Liver (tissue), 8 donors: ENCODE measurements at regions not wholly inside any gene's neighbourhood (a gene's known extent, or its start where the extent isn't known, plus 50 kb on each side); places are given as distances from the start of the nearest gene placed in this dataset.
A peak's percentile ranks its signal among the peaks of the same experiment; 100 is the strongest.

Experiments used
- DNase-seq: peaks from one replicate; pipeline ENCODE4 v3.0.0-alpha.2; 2017; ENCODE audit warnings: low spot score
- H3K27ac ChIP-seq, 2 donors: one replicate each; pipeline ENCODE4 v1.7.0; 2013; ENCODE audit warnings: inconsistent platforms in 2 of 2, low read length in 2 of 2, control low read depth in 1 of 2, low read depth in 1 of 2, mild to moderate bottlenecking in 1 of 2
- H3K27me3 ChIP-seq, 4 donors: one replicate each; pipeline versions ENCODE4 v1.6.1 to v1.7.0; 2013; ENCODE audit warnings: low read length in 3 of 4, inconsistent platforms in 1 of 4, mild to moderate bottlenecking in 1 of 4, moderate library complexity in 1 of 4; ENCODE audit not compliant: control insufficient read depth in 4 of 4, insufficient read depth in 4 of 4
- H3K36me3 ChIP-seq, 4 donors: one replicate each; pipeline versions ENCODE4 v1.6.1 to v1.7.0; 2013; ENCODE audit warnings: low read length in 3 of 4, mild to moderate bottlenecking in 3 of 4, low read depth in 1 of 4, moderate library complexity in 1 of 4; ENCODE audit not compliant: control insufficient read depth in 4 of 4, insufficient read depth in 3 of 4
- H3K4me1 ChIP-seq, 4 donors: one replicate each; pipeline versions ENCODE4 v1.6.1 to v1.7.0; 2013; ENCODE audit warnings: low read length in 3 of 4, mild to moderate bottlenecking in 3 of 4, moderate library complexity in 1 of 4; ENCODE audit not compliant: control insufficient read depth in 4 of 4, insufficient read depth in 4 of 4
- H3K4me3 ChIP-seq, 3 donors: one replicate each; pipeline versions ENCODE4 v1.6.1 to v1.7.0; 2013; ENCODE audit warnings: low read length in 3 of 3, control low read depth in 1 of 3, low read depth in 1 of 3, mild to moderate bottlenecking in 1 of 3
- H3K9ac ChIP-seq, 2 donors: one replicate each; pipeline ENCODE4 v1.7.0; 2013; ENCODE audit warnings: low read length in 2 of 2, mild to moderate bottlenecking in 2 of 2, moderate library complexity in 2 of 2, control low read depth in 1 of 2, low read depth in 1 of 2
- H3K9me3 ChIP-seq, 4 donors: one replicate each; pipeline versions ENCODE4 v1.6.1 to v1.7.0; 2013; ENCODE audit warnings: low read length in 3 of 4; ENCODE audit not compliant: control insufficient read depth in 4 of 4
- EGR1 ChIP-seq, 2 donors: IDR thresholded peaks; 2 replicates each; pipeline ENCODE4 v1.6.1; 2016 to 2018; ENCODE audit warnings: antibody characterized with exemption in 2 of 2, low read depth in 2 of 2
- FOXA1 ChIP-seq: IDR thresholded peaks from 2 replicates; pipeline ENCODE4 v1.6.1; 2016; ENCODE audit warnings: antibody characterized with exemption
- FOXA2 ChIP-seq: IDR thresholded peaks from 2 replicates; pipeline ENCODE4 v1.6.1; 2016; ENCODE audit warnings: antibody characterized with exemption
- GABPA ChIP-seq, 2 donors: IDR thresholded peaks in 1 of 2; conservative IDR thresholded peaks in 1 of 2; 2 replicates each; pipeline ENCODE4 v1.6.1; 2016; ENCODE audit warnings: antibody characterized with exemption in 2 of 2, mild to moderate bottlenecking in 1 of 2, moderate library complexity in 1 of 2
- HNF4A ChIP-seq, 2 donors: conservative IDR thresholded peaks; 2 replicates each; pipeline ENCODE4 v1.6.1; 2016; ENCODE audit warnings: antibody characterized with exemption in 2 of 2, mild to moderate bottlenecking in 2 of 2
- HNF4G ChIP-seq: IDR thresholded peaks from 2 replicates; pipeline ENCODE4 v1.6.1; 2016; ENCODE audit warnings: antibody characterized with exemption
- JUND ChIP-seq, 2 donors: IDR thresholded peaks; 2 replicates each; pipeline ENCODE4 v1.6.1; 2016; ENCODE audit warnings: antibody characterized with exemption in 2 of 2
- NR2F2 ChIP-seq: IDR thresholded peaks from 2 replicates; pipeline ENCODE4 v1.6.1; 2016; ENCODE audit warnings: antibody characterized with exemption
- RAD21 ChIP-seq, 2 donors: IDR thresholded peaks; 2 replicates each; pipeline ENCODE4 v1.6.1; 2016; ENCODE audit warnings: antibody characterized with exemption in 2 of 2, mild to moderate bottlenecking in 2 of 2
- RXRA ChIP-seq, 2 donors: IDR thresholded peaks; 2 replicates each; pipeline ENCODE4 v1.6.1; 2017 to 2018; ENCODE audit warnings: antibody characterized with exemption in 2 of 2, mild to moderate bottlenecking in 1 of 2
- SP1 ChIP-seq: IDR thresholded peaks from 2 replicates; pipeline ENCODE4 v1.6.1; 2018; ENCODE audit warnings: antibody characterized with exemption, mild to moderate bottlenecking
- TAF1 ChIP-seq: conservative IDR thresholded peaks from 2 replicates; pipeline ENCODE4 v1.6.1; 2016; ENCODE audit warnings: antibody characterized with exemption, mild to moderate bottlenecking
- YY1 ChIP-seq: IDR thresholded peaks from 2 replicates; pipeline ENCODE4 v1.6.1; 2016; ENCODE audit warnings: antibody characterized with exemption, mild to moderate bottlenecking
- WGBS: extraction: QIAGEN DNeasy Blood & Tissue Kit; methylation state at CpG from one replicate; pipeline ENCODE4 v1.1.7; 2013; 5-methylcytosine and 5-hydroxymethylcytosine counted together
- TF ChIP-seq, protein P1 (sequence below): fragments of 150-350 bp; IDR thresholded peaks from 2 replicates; pipeline ENCODE4 v1.5.1; 2017; ENCODE audit warnings: improper control_type of control experiment, low read depth, low read length; ENCODE audit not compliant: missing input control
- TF ChIP-seq, protein P2 (sequence below): IDR thresholded peaks from 2 replicates; pipeline ENCODE4 v1.6.1; 2016; ENCODE audit warnings: antibody characterized with exemption
- TF ChIP-seq, protein P3 (sequence below): IDR thresholded peaks from 2 replicates; pipeline ENCODE4 v1.6.1; 2016; ENCODE audit warnings: antibody characterized with exemption, mild to moderate bottlenecking
- TF ChIP-seq, protein P4 (sequence below): IDR thresholded peaks from 2 replicates; pipeline ENCODE4 v1.6.1; 2016; ENCODE audit warnings: antibody characterized with exemption
- TF ChIP-seq, protein P5 (sequence below): IDR thresholded peaks from 2 replicates; pipeline ENCODE4 v1.6.1; 2016; ENCODE audit warnings: antibody characterized with exemption
- donor health status: healthy.
- donor health status: healthy.
- donor health status: healthy.
- donor health status: healthy.
- donor health status: healthy.

DNA sequence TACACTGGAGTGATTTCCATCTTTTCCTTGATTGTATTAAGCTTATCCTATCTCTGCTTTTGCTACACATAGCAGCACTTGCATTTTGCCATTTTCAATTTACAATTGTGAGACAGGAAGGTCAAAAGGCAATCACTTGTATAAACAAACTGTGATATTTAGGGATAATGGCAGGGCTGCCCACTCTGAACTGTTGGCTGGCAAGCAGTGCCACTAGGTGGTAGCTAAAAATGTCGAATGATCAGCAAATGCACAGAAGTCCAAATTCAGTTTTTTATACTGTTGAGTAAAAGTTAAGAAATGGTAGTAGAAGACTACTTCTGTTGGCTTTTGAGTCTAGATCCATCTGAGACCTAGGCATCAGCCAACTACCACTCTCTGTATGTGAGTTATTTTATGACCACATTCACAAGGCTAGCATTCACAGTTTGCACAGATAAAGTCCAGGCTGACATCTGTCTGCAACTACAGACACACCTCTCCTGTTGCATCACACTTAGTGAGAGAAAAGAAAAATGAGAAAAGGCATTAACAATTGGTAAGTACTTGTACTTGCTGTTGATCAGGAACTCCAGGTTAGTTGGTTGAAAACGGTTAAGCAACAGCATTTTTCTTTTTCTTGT is 108.8 kb upstream of the ASTN2 start (continued):
- TF ChIP-seq, protein P1, sequence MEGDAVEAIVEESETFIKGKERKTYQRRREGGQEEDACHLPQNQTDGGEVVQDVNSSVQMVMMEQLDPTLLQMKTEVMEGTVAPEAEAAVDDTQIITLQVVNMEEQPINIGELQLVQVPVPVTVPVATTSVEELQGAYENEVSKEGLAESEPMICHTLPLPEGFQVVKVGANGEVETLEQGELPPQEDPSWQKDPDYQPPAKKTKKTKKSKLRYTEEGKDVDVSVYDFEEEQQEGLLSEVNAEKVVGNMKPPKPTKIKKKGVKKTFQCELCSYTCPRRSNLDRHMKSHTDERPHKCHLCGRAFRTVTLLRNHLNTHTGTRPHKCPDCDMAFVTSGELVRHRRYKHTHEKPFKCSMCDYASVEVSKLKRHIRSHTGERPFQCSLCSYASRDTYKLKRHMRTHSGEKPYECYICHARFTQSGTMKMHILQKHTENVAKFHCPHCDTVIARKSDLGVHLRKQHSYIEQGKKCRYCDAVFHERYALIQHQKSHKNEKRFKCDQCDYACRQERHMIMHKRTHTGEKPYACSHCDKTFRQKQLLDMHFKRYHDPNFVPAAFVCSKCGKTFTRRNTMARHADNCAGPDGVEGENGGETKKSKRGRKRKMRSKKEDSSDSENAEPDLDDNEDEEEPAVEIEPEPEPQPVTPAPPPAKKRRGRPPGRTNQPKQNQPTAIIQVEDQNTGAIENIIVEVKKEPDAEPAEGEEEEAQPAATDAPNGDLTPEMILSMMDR, result no peak

DNA sequence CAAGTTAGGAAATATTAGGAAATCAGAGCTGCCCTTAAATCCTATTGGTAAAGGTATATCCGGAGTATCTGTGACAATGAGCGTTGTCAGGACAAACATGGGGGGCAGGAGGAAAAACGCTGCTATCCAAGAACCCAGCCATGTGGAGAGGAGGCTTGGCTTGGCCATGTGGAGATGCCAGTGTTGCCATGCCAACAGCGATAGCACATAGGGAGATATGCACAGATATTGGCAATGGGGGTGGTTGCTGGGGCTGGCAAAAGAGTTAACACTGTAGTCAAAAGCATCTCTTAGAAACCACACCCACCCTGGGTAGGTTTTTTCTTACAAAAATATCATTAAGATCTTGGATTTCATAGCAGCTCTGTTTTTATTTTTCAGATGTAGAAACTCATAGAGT is 106.4 kb upstream of the ASTN2 start:
- no peak for TF ChIP-seq EGR1 (IDR thresholded peaks at IDR 0.05; ENCODE audit: low read depth in 2 of 2)
- no peak overlapping the region for H3K9ac ChIP-seq
- H3K4me1 ChIP-seq, result peaks cover 7 to 29% (median 19%) of the 10 kb centered on the region in 4 donors
- no peak overlapping the region for H3K27ac ChIP-seq
- H3K9me3 ChIP-seq, result no peaks in the 10 kb centered on the region
- no peaks in the 10 kb centered on the region for H3K27me3 ChIP-seq
- WGBS, result 95% methylated on average over 4 of the region's 4 CpGs
- no peaks in the 10 kb centered on the region for H3K36me3 ChIP-seq
- no peak overlapping the region for H3K4me3 ChIP-seq
- no peak for DNase-seq

GRCh38 chr9:117516676-117517632 is 102.1 kb upstream of the ASTN2 start:
- H3K9ac ChIP-seq, result peak overlapping the region in 1 of 2 donors; percentile 57
- H3K27me3 ChIP-seq, result no peaks in the 10 kb centered on the region
- H3K4me1 ChIP-seq, result peaks cover 2 to 22% (median 12%) of the 10 kb centered on the region in 4 donors
- 31% methylated on average over 4 of the region's 4 CpGs for WGBS
- H3K36me3 ChIP-seq, result no peaks in the 10 kb centered on the region
- no peak for DNase-seq
- peak overlapping the region; percentile 66 to 71 for H3K27ac ChIP-seq
- H3K9me3 ChIP-seq, result no peaks in the 10 kb centered on the region
- TF ChIP-seq FOXA2 (peak; percentile 77), HNF4G (no peak), RAD21 (IDR thresholded peaks at IDR 0.05) (no peak), YY1 (peak; percentile 40), GABPA (IDR thresholded peaks at IDR 0.05 in 1 of 2, conservative IDR thresholded peaks at IDR 0.05 in 1 of 2) (no peak), EGR1 (IDR thresholded peaks at IDR 0.05; ENCODE audit: low read depth in 2 of 2) (no peak), SP1 (peak; percentile 57), NR2F2 (no peak), JUND (IDR thresholded peaks at IDR 0.05) (no peak), TAF1 (peak; percentile 43), FOXA1 (peak; percentile 25), HNF4A (conservative IDR thresholded peaks at IDR 0.05) (peak; percentile 38 to 42), RXRA (IDR thresholded peaks at IDR 0.05) (peak in 1 of 2 donors; percentile 55)
- TF ChIP-seq, protein P2, sequence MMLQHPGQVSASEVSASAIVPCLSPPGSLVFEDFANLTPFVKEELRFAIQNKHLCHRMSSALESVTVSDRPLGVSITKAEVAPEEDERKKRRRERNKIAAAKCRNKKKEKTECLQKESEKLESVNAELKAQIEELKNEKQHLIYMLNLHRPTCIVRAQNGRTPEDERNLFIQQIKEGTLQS, result no peak
- TF ChIP-seq, protein P3, sequence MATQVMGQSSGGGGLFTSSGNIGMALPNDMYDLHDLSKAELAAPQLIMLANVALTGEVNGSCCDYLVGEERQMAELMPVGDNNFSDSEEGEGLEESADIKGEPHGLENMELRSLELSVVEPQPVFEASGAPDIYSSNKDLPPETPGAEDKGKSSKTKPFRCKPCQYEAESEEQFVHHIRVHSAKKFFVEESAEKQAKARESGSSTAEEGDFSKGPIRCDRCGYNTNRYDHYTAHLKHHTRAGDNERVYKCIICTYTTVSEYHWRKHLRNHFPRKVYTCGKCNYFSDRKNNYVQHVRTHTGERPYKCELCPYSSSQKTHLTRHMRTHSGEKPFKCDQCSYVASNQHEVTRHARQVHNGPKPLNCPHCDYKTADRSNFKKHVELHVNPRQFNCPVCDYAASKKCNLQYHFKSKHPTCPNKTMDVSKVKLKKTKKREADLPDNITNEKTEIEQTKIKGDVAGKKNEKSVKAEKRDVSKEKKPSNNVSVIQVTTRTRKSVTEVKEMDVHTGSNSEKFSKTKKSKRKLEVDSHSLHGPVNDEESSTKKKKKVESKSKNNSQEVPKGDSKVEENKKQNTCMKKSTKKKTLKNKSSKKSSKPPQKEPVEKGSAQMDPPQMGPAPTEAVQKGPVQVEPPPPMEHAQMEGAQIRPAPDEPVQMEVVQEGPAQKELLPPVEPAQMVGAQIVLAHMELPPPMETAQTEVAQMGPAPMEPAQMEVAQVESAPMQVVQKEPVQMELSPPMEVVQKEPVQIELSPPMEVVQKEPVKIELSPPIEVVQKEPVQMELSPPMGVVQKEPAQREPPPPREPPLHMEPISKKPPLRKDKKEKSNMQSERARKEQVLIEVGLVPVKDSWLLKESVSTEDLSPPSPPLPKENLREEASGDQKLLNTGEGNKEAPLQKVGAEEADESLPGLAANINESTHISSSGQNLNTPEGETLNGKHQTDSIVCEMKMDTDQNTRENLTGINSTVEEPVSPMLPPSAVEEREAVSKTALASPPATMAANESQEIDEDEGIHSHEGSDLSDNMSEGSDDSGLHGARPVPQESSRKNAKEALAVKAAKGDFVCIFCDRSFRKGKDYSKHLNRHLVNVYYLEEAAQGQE, result peak; percentile 29
- TF ChIP-seq, protein P4, sequence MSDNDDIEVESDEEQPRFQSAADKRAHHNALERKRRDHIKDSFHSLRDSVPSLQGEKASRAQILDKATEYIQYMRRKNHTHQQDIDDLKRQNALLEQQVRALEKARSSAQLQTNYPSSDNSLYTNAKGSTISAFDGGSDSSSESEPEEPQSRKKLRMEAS, result no peak
- TF ChIP-seq, protein P5, sequence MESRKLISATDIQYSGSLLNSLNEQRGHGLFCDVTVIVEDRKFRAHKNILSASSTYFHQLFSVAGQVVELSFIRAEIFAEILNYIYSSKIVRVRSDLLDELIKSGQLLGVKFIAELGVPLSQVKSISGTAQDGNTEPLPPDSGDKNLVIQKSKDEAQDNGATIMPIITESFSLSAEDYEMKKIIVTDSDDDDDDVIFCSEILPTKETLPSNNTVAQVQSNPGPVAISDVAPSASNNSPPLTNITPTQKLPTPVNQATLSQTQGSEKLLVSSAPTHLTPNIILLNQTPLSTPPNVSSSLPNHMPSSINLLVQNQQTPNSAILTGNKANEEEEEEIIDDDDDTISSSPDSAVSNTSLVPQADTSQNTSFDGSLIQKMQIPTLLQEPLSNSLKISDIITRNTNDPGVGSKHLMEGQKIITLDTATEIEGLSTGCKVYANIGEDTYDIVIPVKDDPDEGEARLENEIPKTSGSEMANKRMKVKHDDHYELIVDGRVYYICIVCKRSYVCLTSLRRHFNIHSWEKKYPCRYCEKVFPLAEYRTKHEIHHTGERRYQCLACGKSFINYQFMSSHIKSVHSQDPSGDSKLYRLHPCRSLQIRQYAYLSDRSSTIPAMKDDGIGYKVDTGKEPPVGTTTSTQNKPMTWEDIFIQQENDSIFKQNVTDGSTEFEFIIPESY, result no peak
- TF ChIP-seq, protein P1, result no peak
- no peak overlapping the region for H3K4me3 ChIP-seq
